ENCODE measurements at regions not wholly inside any gene's neighbourhood (a gene's known extent, or its start where the extent isn't known, plus 50 kb on each side); places are given as distances from the start of the nearest gene placed in this dataset.

DNA sequence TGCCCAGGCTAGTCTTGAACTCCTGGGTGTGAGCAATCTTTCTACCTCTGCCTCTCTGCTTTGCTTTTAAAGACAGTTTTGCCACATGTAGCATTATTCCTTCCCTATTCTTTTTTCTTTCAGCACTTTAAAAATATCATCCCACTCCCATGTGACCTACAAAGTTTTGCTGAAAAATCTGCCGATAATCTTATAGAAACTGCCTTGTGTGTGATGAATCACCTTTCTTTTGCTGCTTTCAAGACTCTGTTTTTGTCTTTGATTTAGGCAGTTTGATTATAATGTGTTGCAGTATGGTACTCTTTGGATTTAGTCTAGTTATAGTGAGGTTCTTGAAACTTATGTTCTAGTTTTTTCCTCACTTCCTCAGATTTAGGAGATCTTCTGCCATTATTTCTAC, 142.0 kb upstream of the KIF2B start:
- TF ChIP-seq, protein P1, sequence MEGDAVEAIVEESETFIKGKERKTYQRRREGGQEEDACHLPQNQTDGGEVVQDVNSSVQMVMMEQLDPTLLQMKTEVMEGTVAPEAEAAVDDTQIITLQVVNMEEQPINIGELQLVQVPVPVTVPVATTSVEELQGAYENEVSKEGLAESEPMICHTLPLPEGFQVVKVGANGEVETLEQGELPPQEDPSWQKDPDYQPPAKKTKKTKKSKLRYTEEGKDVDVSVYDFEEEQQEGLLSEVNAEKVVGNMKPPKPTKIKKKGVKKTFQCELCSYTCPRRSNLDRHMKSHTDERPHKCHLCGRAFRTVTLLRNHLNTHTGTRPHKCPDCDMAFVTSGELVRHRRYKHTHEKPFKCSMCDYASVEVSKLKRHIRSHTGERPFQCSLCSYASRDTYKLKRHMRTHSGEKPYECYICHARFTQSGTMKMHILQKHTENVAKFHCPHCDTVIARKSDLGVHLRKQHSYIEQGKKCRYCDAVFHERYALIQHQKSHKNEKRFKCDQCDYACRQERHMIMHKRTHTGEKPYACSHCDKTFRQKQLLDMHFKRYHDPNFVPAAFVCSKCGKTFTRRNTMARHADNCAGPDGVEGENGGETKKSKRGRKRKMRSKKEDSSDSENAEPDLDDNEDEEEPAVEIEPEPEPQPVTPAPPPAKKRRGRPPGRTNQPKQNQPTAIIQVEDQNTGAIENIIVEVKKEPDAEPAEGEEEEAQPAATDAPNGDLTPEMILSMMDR (IDR thresholded peaks at IDR 0.05; ENCODE audit: insufficient read depth, missing control alignments) = no peak
- FAIRE-seq = no peak
- DNase-seq (ENCODE audit: insufficient read length, low spot score) = no peak

DNA sequence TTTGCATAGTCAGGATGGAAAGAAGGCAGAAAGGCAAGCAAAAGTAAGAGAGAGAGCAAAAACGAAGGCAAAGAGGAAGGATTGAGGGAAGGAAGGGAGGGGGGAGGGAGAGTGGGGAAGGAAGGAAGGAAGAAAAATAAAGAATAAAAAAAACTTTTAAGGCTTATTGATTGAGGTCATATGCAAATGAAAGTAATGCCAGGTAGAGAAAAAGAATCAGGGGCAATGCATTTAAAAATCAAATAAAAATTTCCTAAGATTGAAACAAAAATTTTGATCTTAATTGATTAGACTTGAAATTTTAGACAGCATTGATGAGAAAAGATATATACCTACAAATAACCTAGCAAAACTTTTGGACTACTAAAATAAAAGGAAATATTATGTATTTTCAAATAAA, 153.9 kb upstream of the KIF2B start:
- no peak for FAIRE-seq
- no peak for DNase-seq (ENCODE audit: insufficient read length, low spot score)
- TF ChIP-seq, protein P1 (IDR thresholded peaks at IDR 0.05; ENCODE audit: insufficient read depth, missing control alignments) = no peak

DNA sequence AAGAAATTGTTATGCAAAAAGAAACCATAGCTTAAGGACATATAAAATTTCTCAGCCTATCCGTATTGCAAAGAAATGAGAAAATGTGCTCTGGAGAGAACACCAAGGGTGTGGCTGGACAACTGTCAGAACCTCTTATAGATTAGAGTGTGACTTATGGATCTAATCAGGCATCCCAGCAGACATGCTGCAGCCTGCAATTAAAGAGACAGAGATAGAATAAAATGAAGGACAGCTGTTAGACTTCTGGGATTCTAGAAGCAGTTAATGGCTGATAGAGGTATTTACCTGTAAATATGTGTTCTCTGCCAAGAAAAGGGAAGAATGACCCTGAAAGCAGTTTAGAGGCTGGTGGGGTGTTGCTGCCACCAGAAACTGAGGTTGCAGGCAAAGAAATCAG, 160.1 kb upstream of the KIF2B start:
- TF ChIP-seq, protein P1 (IDR thresholded peaks at IDR 0.05; ENCODE audit: insufficient read depth, missing control alignments) = no peak
- FAIRE-seq (no peak), DNase-seq (ENCODE audit: insufficient read length, low spot score) (no peak)

DNA sequence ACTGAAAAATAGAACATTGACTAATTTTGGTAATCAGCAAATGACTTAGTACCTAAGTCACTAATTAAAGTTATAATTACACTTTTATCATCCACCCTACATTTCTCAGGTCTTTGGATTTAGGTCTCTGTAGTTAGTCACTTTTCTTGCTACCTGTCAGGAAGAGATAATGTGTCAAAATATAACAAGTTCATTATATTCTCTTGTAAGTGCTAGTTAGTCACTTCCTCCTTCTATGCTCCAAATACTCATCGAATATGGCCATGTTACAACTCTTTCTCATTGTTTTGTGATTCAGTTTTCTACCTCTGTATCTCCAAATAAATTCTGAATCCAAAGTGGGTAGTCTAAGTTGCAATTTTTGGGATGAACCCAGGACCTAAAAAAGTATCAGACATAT, 163.5 kb upstream of the KIF2B start:
- TF ChIP-seq, protein P1 (IDR thresholded peaks at IDR 0.05; ENCODE audit: insufficient read depth, missing control alignments) = no peak
- FAIRE-seq = no peak

DNA sequence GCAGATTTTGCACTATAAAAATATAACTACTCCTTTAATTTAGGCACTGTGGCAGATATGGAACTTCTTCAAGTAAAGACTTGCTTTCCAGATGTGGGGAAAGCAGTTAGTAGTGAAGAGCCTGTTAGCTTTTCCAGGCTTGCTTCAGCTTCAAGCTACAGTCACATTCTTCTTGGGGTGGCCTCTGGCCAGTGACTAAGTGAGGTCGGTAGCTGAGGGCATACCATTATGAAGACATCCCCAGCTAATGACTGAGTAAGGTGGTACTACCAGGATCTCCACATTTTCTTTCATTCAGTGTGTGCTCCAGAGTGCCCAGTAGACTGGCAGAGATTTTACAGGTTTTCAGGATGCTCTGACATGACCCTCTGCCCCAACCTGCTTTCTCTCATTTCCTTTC, 167.1 kb upstream of the KIF2B start:
- DNase-seq (ENCODE audit: insufficient read length, low spot score) = no peak
- FAIRE-seq = no peak
- TF ChIP-seq, protein P1 (IDR thresholded peaks at IDR 0.05; ENCODE audit: insufficient read depth, missing control alignments) = no peak

More for the DNA sequence above, 163.5 kb upstream of the KIF2B start:
- no peak for DNase-seq (ENCODE audit: insufficient read length, low spot score)

DNA sequence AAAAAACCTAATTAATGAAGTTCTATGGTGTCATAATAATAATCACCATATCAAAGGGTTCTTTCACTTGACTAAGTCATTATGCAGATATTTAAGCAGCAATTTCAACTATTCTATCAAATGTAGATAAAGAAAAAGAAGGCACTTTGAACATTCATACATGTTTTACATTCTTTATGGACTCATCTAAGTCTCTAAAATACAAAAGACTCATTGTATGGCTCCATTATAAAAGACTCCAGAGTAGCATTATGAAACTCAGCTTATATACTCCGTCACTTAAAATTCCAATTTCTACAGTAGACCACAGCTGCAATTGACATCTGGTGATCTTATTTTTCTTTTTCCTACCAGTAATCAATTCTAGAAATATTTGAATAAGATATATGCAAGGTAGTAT, 173.5 kb upstream of the KIF2B start:
- no peak for FAIRE-seq
- TF ChIP-seq, protein P1 (IDR thresholded peaks at IDR 0.05; ENCODE audit: insufficient read depth, missing control alignments) = no peak
- no peak for DNase-seq (ENCODE audit: insufficient read length, low spot score)

DNA sequence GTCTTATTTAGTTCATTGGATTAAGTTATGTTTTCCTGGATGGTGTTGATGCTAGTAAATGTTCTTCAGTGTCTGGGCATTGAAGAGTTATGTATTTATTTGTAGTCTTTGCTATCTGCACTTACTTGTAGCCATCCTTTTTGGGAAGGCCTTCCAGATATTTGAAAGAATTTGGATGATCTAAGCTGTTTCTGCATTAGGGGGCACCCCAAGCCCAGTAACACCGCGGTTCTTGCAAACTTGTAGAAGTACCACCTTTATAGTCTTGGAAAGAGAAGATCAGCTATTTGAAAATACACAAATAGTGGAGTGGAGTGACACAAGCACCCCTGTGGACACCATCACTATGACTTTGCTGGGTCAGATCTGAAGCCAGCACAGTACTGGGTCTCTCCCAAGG, 175.9 kb upstream of the KIF2B start:
- DNase-seq (ENCODE audit: insufficient read length, low spot score) (no peak), FAIRE-seq (no peak)
- TF ChIP-seq, protein P1 (IDR thresholded peaks at IDR 0.05; ENCODE audit: insufficient read depth, missing control alignments) = no peak
